HepG2 (cell line): ENCODE measurements at regions not wholly inside any gene's neighbourhood (a gene's known extent, or its start where the extent isn't known, plus 50 kb on each side); places are given as distances from the start of the nearest gene placed in this dataset.
"Not testable (repeated sequence)": the region's sequence is repeated elsewhere in the genome, so short reads cannot be mapped to it uniquely, and the experiment has no call there.

Experiments
- ATAC-seq: fragments of 200-7000 bp; cut with Tn5 transposase; 3 replicates; pipeline ENCODE4 v1.9.1; 2020; ENCODE audit warnings: mild to moderate bottlenecking, moderate library complexity
- BruUV-seq: library from RNA; stranded (reverse); fragments of 400-500 nt; replicated peaks from 2 replicates; lab custom pipeline; 2021; lab: Mats Ljungman, UMichigan
- CTCF ChIA-PET: fragments of 300-600 bp; formaldehyde crosslinking; extraction: SDS; loops from one replicate; lab custom pipeline; 2021; ENCODE audit warnings: low total read pairs, inconsistent platforms, low intra/inter-chr PET ratio; lab: Yijun Ruan, JAX
- POLR2A ChIA-PET: fragments of 350-600 bp; sonication (Branson Sonifier 250); formaldehyde crosslinking; loops from one replicate; lab custom pipeline; 2020; ENCODE audit warnings: antibody characterized with exemption, inconsistent platforms; lab: Yijun Ruan, JAX
- DNase-seq: peaks from one replicate; pipeline ENCODE4 v3.0.0-alpha.2; 2015; ENCODE audit warnings: low spot score
- FAIRE-seq: peaks from 3 replicates; lab custom pipeline; 2011; peaks lifted over from hg19 to GRCh38; lab: Jason Lieb, UNC
- H2AFZ ChIP-seq: one replicate; pipeline ENCODE4 v1.6.1; 2011; ENCODE audit warnings: low read length, inconsistent platforms
- H3K27ac ChIP-seq: fragments of 300-600 bp; 3 replicates; pipeline ENCODE4 v1.8.0; 2011; ENCODE audit warnings: mixed run types, mild to moderate bottlenecking, mixed read lengths, low read length, inconsistent platforms; ENCODE audit not compliant: insufficient read depth; ENCODE audit errors: extremely low read length
- H3K27me3 ChIP-seq, 2 experiments: fragments of 200-600 bp in 1 of 2; 2 replicates in 1 of 2; 3 replicates in 1 of 2; pipeline versions ENCODE4 v1.6.0 to v1.8.0; 2011; ENCODE audit warnings: low read length in 2 of 2, mild to moderate bottlenecking in 2 of 2, moderate library complexity in 2 of 2, inconsistent platforms in 1 of 2; ENCODE audit not compliant: insufficient read depth in 2 of 2, control insufficient read depth in 1 of 2
- H3K36me3 ChIP-seq, 2 experiments: fragments of 200-600 bp in 1 of 2; replicated peaks in 1 of 2; 2 replicates in 1 of 2; 3 replicates in 1 of 2; pipeline versions ENCODE4 v1.5.1 to v1.8.0; 2011; ENCODE audit warnings: low read length in 2 of 2, inconsistent platforms in 1 of 2; ENCODE audit not compliant: insufficient read depth in 2 of 2, control insufficient read depth in 1 of 2
- H3K4me1 ChIP-seq: 2 replicates; pipeline ENCODE4 v1.5.1; 2012; ENCODE audit warnings: low read length, inconsistent platforms; ENCODE audit not compliant: insufficient read depth
- H3K4me2 ChIP-seq: 2 replicates; pipeline ENCODE4 v1.6.0; 2011; ENCODE audit warnings: low read depth, low read length, inconsistent platforms
- H3K4me3 ChIP-seq, 3 experiments: fragments of 200-600 bp in 1 of 3; sonication (generic), shearing (Covaris generic) in 1 of 3; replicated peaks in 1 of 3; 2 replicates each; pipeline ENCODE4 v1.5.1; 2011 to 2016; ENCODE audit warnings: low read length in 3 of 3, inconsistent platforms in 2 of 3, low read depth in 2 of 3, mild to moderate bottlenecking in 2 of 3, control low read depth in 1 of 3, mixed read lengths in 1 of 3; ENCODE audit not compliant: insufficient read depth in 1 of 3
- H3K79me2 ChIP-seq: one replicate; pipeline ENCODE4 v1.6.1; 2011; ENCODE audit warnings: low read length, inconsistent platforms; ENCODE audit not compliant: insufficient read depth
- H3K9ac ChIP-seq: 2 replicates; pipeline ENCODE4 v1.6.0; 2011; ENCODE audit warnings: mild to moderate bottlenecking, low read depth, low read length, inconsistent platforms; ENCODE audit not compliant: insufficient read depth
- H3K9me3 ChIP-seq: 2 replicates; pipeline ENCODE4 v1.5.1; 2012; ENCODE audit warnings: mild to moderate bottlenecking, low read length
- H4K20me1 ChIP-seq: 2 replicates; pipeline ENCODE4 v1.6.0; 2011; ENCODE audit warnings: inconsistent platforms, mild to moderate bottlenecking, low read length, moderate library complexity; ENCODE audit not compliant: insufficient read depth
- CBX5 ChIP-seq: sonication (generic); formaldehyde crosslinking; IDR thresholded peaks from 2 replicates; pipeline ENCODE4 v1.4.0; 2020; ENCODE audit warnings: missing genetic modification reagents, borderline replicate concordance
- JDP2 ChIP-seq: sonication (generic); formaldehyde crosslinking; IDR thresholded peaks from 2 replicates; pipeline ENCODE4 v1.8.1; 2022; ENCODE audit warnings: missing genetic modification reagents, borderline replicate concordance
- MTF2 ChIP-seq: sonication (generic); formaldehyde crosslinking; IDR thresholded peaks from 2 replicates; pipeline ENCODE4 v1.5.0; 2020; ENCODE audit warnings: missing genetic modification reagents, borderline replicate concordance
- TARDBP ChIP-seq: sonication (generic); formaldehyde crosslinking; IDR thresholded peaks from 2 replicates; pipeline ENCODE4 v1.8.0; 2022; ENCODE audit warnings: mild to moderate bottlenecking, missing genetic modification reagents
- TIGD3 ChIP-seq: sonication (generic); formaldehyde crosslinking; IDR thresholded peaks from 2 replicates; pipeline ENCODE4 v1.5.1; 2020; ENCODE audit warnings: mild to moderate bottlenecking, missing genetic modification reagents, borderline replicate concordance
- WGBS: methylation state at CpG from one replicate; pipeline ENCODE4 v1.1.6; 2017; ENCODE audit warnings: low lambda C conversion rate; 5-methylcytosine and 5-hydroxymethylcytosine counted together
- in situ Hi-C: cut with HindIII; loops from 2 replicates; pipeline ENCODE4 v1.10.0; 2017; ENCODE audit warnings: low pct_unique_long_range_greater_than_20kb; ENCODE audit not compliant: extremely low pct_ligation_motif_present
- intact Hi-C: fragments of 100-400 bp; cut with micrococcal nuclease; formaldehyde crosslinking; loops from one replicate; pipeline ENCODE4 v1.10.0; 2022; ENCODE audit not compliant: unreplicated experiment

DNA sequence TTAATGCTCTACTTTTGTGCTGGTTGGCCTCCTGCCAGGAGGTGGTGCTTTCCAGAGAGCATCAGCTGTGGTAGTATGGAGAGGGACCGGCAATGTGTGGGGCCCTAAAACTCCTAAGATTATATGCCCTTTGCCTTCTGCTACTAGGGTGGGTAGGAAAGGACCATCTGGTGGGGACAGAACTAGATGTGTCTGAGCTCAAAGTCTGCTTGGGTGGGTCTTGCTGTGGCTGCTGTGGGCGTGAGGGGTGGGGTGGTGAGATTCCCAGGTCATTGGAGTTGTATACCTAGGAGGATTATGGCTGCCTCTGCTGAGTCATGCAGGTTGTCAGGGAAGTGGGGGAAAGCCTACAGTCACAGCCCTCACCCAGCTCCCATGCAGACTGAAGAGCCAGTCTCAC is 198.4 kb downstream of the SPANXN3 start:
- H3K27ac ChIP-seq, POLR2A ChIA-PET, in situ Hi-C loops, H2AFZ ChIP-seq, BruUV-seq, DNase-seq, H4K20me1 ChIP-seq, H3K9ac ChIP-seq, H3K79me2 ChIP-seq, H3K4me1 ChIP-seq, FAIRE-seq, H3K27me3 ChIP-seq, H3K4me3 ChIP-seq, CTCF ChIA-PET, intact Hi-C loops, H3K36me3 ChIP-seq, ATAC-seq, H3K4me2 ChIP-seq: not testable (repeated sequence)
- H3K9me3 ChIP-seq, result peaks cover 60% of the 10 kb centered on the region
- WGBS, result 0% methylated on average over 1 of the region's 2 CpGs

- Histone ChIP-seq H4K20me1 (no peaks in the 10 kb centered on the region), H3K4me3 (no peak overlapping the region)
- FAIRE-seq, result no peak
- no peak for TF ChIP-seq TARDBP (CRISPR knock-in tag)
- no peak for TF ChIP-seq JDP2 (CRISPR knock-in tag)
- TF ChIP-seq TIGD3 (CRISPR knock-in tag), result no peak
- no peak for TF ChIP-seq MTF2
- TF ChIP-seq CBX5, result no peak
- TF ChIP-seq, all 625 proteins: peak for 0
- ChIA-PET POLR2A (no interaction called here), CTCF (no interaction called here)
- no peak overlapping the region for H3K9ac ChIP-seq
- intact Hi-C loops (no loop called here), in situ Hi-C loops (no loop called here)
- H3K36me3 ChIP-seq, result no peaks in the 10 kb centered on the region
- peaks cover 48% of the 10 kb centered on the region; the same call in 1 of the 2 replicates for H3K9me3 ChIP-seq
- H3K27ac ChIP-seq, result no peak overlapping the region
- 25% methylated on average over 8 of the region's 9 CpGs for WGBS
- H3K27me3 ChIP-seq, result no peaks in the 10 kb centered on the region
- no peak overlapping the region for H3K4me2 ChIP-seq
- no peak overlapping the region for H2AFZ ChIP-seq
- no peaks in the 10 kb centered on the region for H3K79me2 ChIP-seq
- ATAC-seq (no peak), DNase-seq (no peak)
- BruUV-seq, result no TSS peak
- no peaks in the 10 kb centered on the region for H3K4me1 ChIP-seq
Observed at GRCh38 chrX:143306991-143307937, 210.0 kb downstream of the SPANXN3 start.
